ENCODE measurements at regions not wholly inside any gene's neighbourhood (a gene's known extent, or its start where the extent isn't known, plus 50 kb on each side); places are given as distances from the start of the nearest gene placed in this dataset.

DNA sequence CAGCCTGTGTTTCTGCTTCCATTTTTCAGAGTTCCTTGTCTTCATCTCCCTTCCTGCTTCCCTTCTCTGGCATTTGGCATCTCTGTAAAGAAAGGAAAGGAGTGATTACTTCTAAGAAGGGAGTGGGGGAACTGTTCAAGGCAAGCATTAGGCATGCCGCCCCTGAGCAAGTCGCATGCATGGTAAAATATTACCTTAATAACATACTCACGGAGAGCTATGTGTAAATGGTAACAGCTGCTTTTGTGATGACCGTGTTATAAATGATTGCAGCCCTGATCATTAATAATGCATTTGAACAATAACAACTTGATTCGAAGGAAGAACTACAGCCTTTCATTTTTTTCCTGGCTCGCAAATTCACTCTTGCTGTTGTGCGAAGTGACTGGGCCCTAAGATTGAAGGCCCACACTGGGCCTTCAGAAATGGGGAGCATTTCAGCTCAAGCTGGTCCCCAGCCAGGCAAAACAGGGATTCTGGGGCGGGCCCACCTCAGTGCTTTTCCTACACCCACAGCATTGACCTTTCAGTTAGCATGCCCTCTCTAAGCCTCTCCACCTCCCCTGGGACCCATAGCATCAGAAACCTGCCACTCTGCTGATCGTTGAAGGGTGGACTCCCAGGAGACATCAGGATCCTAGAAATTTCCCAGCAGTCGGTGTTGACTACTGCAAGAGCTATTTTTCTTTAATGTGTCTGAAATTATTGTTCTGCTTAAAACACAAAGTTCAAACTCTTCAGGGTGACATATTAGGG lies 263.0 kb upstream of the CADM1 start:
- DNase-seq (ENCODE audit: low read depth): no peak

DNA sequence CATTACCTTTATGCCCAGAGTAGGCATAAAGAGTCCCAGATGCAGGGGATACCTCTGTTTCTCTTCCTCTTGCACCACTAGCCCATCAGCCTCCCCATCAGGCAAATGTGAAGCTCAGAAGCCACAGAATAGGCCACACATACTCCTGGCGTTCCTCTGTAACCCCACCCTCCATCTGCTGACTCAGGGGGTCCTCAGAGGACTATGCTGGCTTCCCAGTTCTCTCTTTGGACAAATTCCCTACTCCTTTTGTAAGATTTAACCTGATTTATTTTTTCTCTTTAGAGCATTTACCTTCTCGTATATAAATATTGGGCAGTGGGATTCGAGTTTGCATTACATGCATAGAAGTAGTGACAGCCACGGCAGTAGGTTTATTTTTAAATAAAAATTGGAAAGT lies 262.3 kb upstream of the CADM1 start:
- no peak for DNase-seq (ENCODE audit: low read depth)

DNA sequence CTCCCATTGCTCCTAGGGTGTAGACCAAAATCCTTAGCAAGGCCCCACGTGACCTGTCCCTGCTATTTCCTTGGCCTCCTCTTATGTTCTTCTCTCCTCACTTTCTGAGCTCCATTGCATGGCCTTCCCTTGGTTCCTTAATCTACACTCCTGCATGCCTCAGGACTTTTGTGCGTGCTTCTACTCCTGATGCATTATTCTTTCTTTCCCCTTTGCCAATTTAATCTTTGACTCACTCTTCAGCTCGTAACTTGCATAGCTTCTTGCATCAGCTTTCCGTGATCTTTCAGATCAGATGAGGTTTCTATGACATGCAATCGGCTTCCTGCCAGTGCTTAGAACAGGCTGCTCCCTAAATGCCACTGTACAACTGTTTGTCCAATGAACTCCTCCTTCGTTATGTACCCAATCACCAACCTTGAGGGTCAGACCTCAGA lies 261.6 kb upstream of the CADM1 start:
- DNase-seq (ENCODE audit: low read depth): no peak

GRCh38 chr11:115764176-115764575 lies 260.0 kb upstream of the CADM1 start:
- DNase-seq (ENCODE audit: low read depth): no peak

GRCh38 chr11:115761817-115762216 lies 257.6 kb upstream of the CADM1 start:
- DNase-seq (ENCODE audit: low read depth): no peak

DNA sequence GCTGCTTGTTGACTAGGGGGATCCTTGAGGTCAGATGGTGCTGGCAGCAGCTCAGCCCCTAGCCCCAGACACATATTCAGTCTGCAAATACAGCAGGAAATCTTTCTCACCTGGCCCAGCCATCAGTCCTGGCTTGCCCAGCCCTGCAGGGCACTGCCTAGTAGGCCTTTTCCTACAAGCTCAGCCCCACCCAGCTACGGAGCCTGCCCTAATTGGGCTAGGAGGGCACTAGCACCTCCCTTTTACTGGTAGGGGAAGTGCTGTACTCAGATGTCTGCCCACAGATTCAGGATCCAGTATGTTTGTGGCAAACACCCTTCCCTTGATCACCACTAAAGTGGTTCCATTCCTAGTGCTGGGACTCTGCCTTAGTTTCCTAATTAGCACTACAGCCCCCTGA lies 257.1 kb upstream of the CADM1 start:
- no peak for DNase-seq (ENCODE audit: low read depth)

DNA sequence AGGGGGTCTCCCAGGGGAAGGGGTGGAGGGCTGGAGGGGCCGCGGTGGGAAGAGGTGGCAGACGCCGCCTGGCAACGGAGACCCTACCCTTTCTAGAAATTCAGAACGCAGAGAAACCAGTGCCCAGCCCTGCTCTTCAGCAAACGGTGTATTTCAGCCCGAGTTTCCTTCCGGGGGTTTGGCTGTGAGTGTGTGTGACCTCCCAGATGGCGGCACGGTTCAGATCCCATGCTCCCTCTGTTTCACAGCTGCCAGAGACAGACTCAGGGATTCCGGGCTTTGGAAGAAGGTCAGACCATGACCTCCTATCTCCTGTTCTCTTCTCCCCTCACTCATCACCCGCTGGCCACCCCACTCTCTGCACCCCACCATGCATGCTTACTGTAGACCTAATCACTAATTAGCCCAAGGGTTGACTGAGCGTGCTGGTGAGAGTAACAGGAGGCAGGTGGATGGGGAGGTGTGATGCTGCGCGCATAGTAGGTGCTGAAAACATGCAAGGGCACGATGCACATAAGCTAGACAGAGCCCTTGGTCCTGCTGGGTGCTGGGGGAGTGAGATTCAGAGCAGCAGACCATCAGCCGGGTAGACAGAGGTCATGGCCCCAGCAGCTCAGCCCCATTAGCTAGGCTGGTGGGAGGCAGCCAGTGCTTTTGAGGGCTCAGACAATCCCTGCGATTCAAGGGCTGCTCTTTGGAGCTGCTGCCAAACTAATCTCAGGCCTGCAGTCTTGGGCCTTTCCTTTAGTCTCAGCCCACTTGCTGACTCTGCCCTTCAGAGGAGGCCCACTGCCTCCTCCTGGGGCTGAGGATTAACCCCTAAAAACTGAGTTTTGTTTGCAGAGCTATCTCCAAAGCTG lies 256.5 kb upstream of the CADM1 start:
- DNase-seq (ENCODE audit: low read depth): no peak

GRCh38 chr11:115759622-115760460 lies 255.6 kb upstream of the CADM1 start:
- no peak for DNase-seq (ENCODE audit: low read depth)

- DNase-seq (ENCODE audit: low read depth): no peak
Measured at GRCh38 chr11:115758011-115758410, 253.8 kb upstream of the CADM1 start.

- no peak for DNase-seq (ENCODE audit: low read depth)
Measured at GRCh38 chr11:115751243-115752015, 247.2 kb upstream of the CADM1 start.

- no peak for DNase-seq (ENCODE audit: low read depth)
Measured at GRCh38 chr11:115745610-115746512, 241.6 kb upstream of the CADM1 start.

DNA sequence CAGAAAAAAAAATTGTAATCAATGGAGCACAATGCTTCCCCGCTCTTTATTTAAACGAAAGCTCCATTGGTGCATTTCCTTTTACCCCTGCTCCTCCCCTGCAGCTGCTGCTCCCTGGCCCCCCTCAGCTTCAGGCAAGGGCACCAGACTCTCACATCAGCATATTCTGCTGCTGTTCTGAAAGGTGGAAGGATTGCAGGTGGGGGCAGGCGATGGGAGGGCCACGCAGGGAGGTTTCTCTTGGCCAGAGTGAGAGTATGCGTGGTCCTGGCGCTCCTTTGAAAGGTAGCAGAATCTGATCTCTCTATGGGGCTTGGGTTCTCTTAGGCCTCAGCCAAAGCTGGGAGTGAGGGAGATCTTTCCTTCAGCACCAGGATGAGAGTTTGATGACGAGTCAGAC lies 240.9 kb upstream of the CADM1 start:
- DNase-seq (ENCODE audit: low read depth): no peak

GRCh38 chr11:115743719-115744118 lies 239.5 kb upstream of the CADM1 start:
- no peak for DNase-seq (ENCODE audit: low read depth)

DNA sequence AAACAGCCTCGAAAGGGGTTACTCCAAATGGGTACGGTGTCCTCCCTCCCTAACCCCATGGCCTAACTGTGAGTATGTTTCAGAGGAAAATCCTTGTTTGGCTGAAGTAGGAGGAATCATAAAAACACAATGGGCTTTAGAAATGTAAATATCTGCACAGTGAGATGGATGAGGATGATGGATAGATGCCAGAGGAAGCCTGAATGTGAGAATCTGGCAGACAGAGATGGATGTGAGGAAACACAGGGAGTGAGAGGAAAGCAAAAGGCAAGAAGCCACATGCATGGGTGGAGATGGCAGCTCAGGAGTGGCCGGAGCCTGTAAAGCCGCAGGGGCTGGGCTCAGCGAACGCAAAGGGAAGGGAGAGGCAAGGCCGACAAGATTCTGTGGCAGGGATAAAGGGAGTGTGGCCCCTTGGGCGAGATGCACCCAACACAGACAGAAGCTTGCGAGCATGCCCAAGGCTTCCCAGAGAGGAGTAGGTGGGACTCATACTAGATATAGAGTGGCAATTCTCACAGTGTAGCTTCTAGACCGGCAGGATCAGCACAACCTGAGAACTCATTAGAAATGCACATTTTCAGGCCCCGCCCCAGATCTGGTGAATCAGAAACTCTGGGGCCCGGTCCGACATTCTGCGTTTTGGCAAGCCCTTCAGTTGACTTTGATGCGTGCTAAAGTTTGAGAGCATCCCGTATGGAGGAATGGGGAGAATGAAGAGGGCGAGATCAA lies 237.3 kb upstream of the CADM1 start:
- DNase-seq (ENCODE audit: low read depth): no peak

DNA sequence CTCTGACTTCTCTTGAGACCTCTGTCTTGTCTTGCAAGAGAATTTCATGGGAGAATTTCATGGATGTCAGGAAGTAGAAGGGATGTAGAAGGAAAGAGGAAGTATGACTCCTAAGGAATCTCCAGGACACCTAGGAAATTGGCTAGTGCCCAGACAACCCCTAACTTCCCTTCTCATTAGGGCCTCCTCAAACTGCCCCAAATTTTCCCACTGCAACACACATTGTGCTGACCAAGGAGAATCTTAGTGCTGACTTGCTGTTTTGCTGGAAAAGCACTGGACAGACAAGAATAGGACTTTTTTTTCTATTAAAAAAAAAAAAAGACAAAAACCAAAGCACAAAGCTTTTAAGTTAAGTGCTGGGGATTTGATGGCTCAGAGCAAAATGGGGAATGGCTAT lies 236.1 kb upstream of the CADM1 start:
- DNase-seq (ENCODE audit: low read depth): no peak

DNA sequence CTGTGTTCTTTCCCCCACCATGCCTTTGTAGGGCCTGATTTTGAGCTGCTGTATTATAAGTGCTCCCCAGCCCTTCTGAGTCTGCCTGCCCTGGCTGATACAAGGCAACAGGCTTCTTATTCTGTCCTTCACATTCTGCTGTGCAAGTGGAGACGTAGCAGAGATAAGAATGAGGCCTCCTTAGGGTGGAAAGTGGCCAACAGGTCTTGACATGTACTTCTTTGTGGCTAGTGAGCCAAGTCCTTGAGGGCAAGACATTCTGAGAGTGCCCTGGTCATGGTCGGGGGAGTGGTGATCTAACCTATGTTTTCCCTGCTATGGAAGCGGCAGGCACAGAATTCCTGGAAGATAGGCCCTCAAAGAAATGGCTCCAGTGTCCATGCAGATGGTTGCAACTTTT lies 235.7 kb upstream of the CADM1 start:
- DNase-seq (ENCODE audit: low read depth): no peak

DNA sequence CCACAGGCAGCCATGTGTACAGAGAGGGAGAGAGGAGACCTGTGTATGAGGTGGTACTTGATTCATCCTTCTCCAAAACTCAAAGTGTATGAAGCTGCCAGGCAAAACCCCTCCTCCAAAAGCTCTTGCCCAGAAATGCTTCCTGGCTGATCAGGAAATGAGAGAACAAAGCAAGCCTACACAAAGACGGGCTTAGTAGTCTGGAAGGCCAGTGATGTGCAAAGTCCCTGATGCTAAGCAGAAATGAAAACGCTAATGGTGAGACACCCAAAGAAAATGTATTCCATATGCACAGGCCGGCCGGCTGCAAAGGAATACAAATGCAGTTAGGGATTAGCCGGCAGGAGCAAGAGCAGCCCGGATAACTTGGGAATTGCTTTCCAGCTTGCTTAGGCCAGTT lies 234.9 kb upstream of the CADM1 start:
- DNase-seq (ENCODE audit: low read depth): no peak

DNA sequence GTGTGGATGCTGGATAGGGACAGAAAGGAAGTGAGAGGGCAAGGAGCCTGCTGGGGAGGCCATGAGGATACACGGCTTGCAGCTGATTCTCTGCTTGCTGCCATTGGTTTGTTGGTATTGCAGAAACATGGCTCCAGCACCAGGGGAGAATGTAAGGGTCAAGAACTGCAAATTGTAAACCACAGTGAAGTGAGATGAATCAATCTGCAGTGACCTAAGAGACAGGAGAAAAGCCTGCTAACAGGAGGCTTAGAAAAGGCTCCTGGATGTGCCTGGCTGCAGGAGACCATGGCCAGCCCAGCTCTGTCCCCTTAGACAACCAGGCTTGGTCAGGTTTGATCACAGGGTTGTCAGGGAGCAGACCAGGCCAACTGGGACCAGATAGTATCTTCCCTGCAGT lies 233.7 kb upstream of the CADM1 start:
- DNase-seq (ENCODE audit: low read depth): no peak

- no peak for DNase-seq (ENCODE audit: low read depth)
Measured at GRCh38 chr11:115736146-115736545, 231.9 kb upstream of the CADM1 start.

DNA sequence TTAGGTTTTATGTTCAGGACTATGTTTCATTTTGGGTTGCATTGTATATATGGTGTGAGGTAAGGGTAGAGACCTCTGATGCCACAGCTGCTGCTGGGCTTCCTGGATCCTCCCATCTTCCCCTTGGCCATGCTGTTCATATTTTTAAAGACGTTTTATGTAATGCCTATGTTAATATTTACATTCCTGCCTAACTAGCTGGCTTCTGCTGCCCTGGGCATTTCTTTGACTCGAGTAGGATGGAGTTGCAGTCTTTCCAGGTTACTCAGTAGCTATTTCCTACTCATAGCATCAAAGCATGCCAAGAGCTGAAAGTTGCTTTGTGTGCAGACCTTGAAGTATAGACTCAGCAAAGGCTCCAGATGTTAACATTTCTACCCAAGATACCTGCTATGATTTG lies 220.5 kb upstream of the CADM1 start:
- DNase-seq (ENCODE audit: low read depth): no peak
